ENCODE measurements at regions not wholly inside any gene's neighbourhood (a gene's known extent, or its start where the extent isn't known, plus 50 kb on each side); places are given as distances from the start of the nearest gene placed in this dataset.

DNA sequence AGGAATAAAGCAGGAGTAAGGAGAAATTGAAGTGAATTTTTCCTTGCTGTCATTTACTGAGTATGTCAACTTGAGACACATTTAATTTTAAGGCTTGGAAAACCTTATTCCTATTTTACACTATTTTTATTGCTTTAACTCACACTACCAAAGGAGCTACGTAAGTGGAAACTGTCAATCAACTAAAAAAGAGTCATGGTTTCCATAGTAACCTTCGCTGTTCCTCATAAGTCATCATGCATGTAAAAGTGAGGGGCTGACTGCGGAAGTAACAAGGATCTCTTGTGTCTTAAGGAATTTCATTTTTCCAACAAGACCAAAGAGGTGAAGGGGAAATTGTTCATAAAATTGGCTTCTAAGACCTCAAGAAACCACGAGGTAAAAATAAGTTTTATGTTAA is 516.2 kb upstream of the CA10 start:
- no peak for TF ChIP-seq CTCF (IDR thresholded peaks at IDR 0.05; ENCODE audit: poor library complexity, severe bottlenecking)
- Histone ChIP-seq H3K9me3 (ENCODE audit: severe bottlenecking) (peaks cover 7% of the 10 kb centered on the region), H3K4me3 (ENCODE audit: severe bottlenecking) (no peak overlapping the region), H3K27me3 (ENCODE audit: insufficient read depth, poor library complexity, severe bottlenecking) (no peaks in the 10 kb centered on the region), H3K27ac (ENCODE audit: poor library complexity, severe bottlenecking) (no peak overlapping the region), H3K36me3 (ENCODE audit: low read depth) (no peaks in the 10 kb centered on the region), H3K4me1 (ENCODE audit: insufficient read depth, poor library complexity, severe bottlenecking) (no peaks in the 10 kb centered on the region)
- DNase-seq (ENCODE audit: low spot score) (no peak), ATAC-seq (ENCODE audit: low read depth) (no peak)

GRCh38 chr17:52673791-52674190 is 515.3 kb upstream of the CA10 start:
- ATAC-seq (ENCODE audit: low read depth), result peak; percentile 64; the same call in 1 of the 3 replicates
- no peak overlapping the region for H3K4me3 ChIP-seq (ENCODE audit: severe bottlenecking)
- no peak for TF ChIP-seq CTCF (IDR thresholded peaks at IDR 0.05; ENCODE audit: poor library complexity, severe bottlenecking)
- no peak for DNase-seq (ENCODE audit: low spot score)
- no peak overlapping the region for H3K27ac ChIP-seq (ENCODE audit: poor library complexity, severe bottlenecking)
- H3K9me3 ChIP-seq (ENCODE audit: severe bottlenecking), result peaks cover 7% of the 10 kb centered on the region
- H3K4me1 ChIP-seq (ENCODE audit: insufficient read depth, poor library complexity, severe bottlenecking), result no peaks in the 10 kb centered on the region
- H3K36me3 ChIP-seq (ENCODE audit: low read depth), result no peaks in the 10 kb centered on the region
- no peaks in the 10 kb centered on the region for H3K27me3 ChIP-seq (ENCODE audit: insufficient read depth, poor library complexity, severe bottlenecking)

DNA sequence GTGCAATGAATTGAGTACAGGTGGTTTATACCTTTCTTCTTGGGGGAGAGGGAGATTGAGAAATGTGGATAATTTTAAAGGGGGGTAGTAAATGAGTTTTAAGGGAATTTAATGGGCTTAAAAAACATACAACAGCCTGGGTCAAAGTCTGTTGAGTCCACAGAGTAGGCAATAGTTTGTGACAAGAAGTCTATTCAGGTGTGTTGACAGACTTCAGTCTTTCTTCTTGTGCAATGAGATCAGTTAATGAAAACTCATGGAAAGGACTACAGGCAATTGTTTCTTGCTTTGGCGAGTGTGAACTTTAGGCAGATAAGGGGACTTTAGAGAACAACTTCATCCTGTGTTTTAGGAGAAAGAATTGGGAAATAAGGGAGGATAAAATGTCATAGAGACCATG is 507.8 kb upstream of the CA10 start:
- no peak overlapping the region for H3K4me3 ChIP-seq (ENCODE audit: severe bottlenecking)
- H3K4me1 ChIP-seq (ENCODE audit: insufficient read depth, poor library complexity, severe bottlenecking), result no peaks in the 10 kb centered on the region
- H3K9me3 ChIP-seq (ENCODE audit: severe bottlenecking), result no peaks in the 10 kb centered on the region
- no peaks in the 10 kb centered on the region for H3K36me3 ChIP-seq (ENCODE audit: low read depth)
- ATAC-seq (ENCODE audit: low read depth), result no peak
- TF ChIP-seq CTCF (IDR thresholded peaks at IDR 0.05; ENCODE audit: poor library complexity, severe bottlenecking), result no peak
- no peaks in the 10 kb centered on the region for H3K27me3 ChIP-seq (ENCODE audit: insufficient read depth, poor library complexity, severe bottlenecking)
- H3K27ac ChIP-seq (ENCODE audit: poor library complexity, severe bottlenecking), result no peak overlapping the region
- no peak for DNase-seq (ENCODE audit: low spot score)

DNA sequence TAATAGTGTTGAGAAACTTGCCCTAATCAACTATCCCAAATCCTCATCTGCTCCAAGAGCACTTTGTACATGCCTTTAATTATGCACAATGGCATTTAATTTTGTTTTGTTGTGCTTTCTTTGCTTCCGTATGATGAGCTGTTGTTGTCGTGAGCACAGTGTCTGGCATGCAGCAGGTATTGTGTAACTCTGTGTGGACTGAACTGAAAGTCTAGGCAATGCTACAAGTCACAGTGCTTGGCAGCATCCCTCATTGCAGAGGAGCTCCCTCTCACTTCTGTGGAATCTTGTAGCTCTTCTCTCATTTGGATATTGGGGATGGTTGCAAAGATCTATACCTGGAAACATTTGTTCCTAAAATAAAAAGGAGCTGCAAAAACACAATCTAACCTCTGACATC is 502.2 kb upstream of the CA10 start:
- ATAC-seq (ENCODE audit: low read depth), result no peak
- H3K36me3 ChIP-seq (ENCODE audit: low read depth), result no peaks in the 10 kb centered on the region
- H3K27ac ChIP-seq (ENCODE audit: poor library complexity, severe bottlenecking), result no peak overlapping the region
- peaks cover 1% of the 10 kb centered on the region for H3K9me3 ChIP-seq (ENCODE audit: severe bottlenecking)
- no peaks in the 10 kb centered on the region for H3K27me3 ChIP-seq (ENCODE audit: insufficient read depth, poor library complexity, severe bottlenecking)
- no peaks in the 10 kb centered on the region for H3K4me1 ChIP-seq (ENCODE audit: insufficient read depth, poor library complexity, severe bottlenecking)
- H3K4me3 ChIP-seq (ENCODE audit: severe bottlenecking), result no peak overlapping the region
- DNase-seq (ENCODE audit: low spot score), result no peak
- no peak for TF ChIP-seq CTCF (IDR thresholded peaks at IDR 0.05; ENCODE audit: poor library complexity, severe bottlenecking)

DNA sequence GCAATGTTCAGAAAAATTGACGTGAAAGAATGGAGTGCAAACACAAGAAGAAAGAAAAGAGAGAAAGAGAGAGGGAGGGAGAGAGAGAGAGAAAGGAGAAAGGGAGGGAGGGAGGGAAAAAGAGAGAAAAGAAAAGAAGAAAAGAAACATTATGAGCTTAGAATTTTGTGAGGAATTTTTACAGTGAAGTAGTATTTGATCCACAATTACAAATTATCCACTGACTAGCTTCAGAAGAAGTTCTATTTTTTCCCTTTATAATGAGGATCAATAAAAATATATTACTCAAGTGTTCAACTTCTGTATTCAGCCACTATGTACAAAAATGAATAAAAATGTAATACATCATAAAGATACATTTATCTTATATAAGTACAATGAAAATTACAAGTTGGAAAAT is 494.5 kb upstream of the CA10 start:
- Histone ChIP-seq H3K9me3 (ENCODE audit: severe bottlenecking) (no peaks in the 10 kb centered on the region), H3K27me3 (ENCODE audit: insufficient read depth, poor library complexity, severe bottlenecking) (no peaks in the 10 kb centered on the region), H3K4me1 (ENCODE audit: insufficient read depth, poor library complexity, severe bottlenecking) (no peaks in the 10 kb centered on the region), H3K4me3 (ENCODE audit: severe bottlenecking) (no peak overlapping the region), H3K27ac (ENCODE audit: poor library complexity, severe bottlenecking) (no peak overlapping the region), H3K36me3 (ENCODE audit: low read depth) (no peaks in the 10 kb centered on the region)
- TF ChIP-seq CTCF (IDR thresholded peaks at IDR 0.05; ENCODE audit: poor library complexity, severe bottlenecking), result no peak
- ATAC-seq (ENCODE audit: low read depth) (no peak), DNase-seq (ENCODE audit: low spot score) (no peak)

All from RWPE2 (cell line).